Kidney epithelial cell (primary cell): ENCODE measurements at regions not wholly inside any gene's neighbourhood (a gene's known extent, or its start where the extent isn't known, plus 50 kb on each side); places are given as distances from the start of the nearest gene placed in this dataset.
A peak's percentile ranks its signal among the peaks of the same experiment; 100 is the strongest.
"Not testable (repeated sequence)": the region's sequence is repeated elsewhere in the genome, so short reads cannot be mapped to it uniquely, and the experiment has no call there.

ENCODE experiments used
- DNase-seq: peaks from one replicate; pipeline ENCODE4 v3.0.0-alpha.2; 2010; ENCODE audit warnings: low read depth
- H3K27me3 ChIP-seq: 2 replicates; pipeline ENCODE4 v1.6.0; 2011; ENCODE audit warnings: low read length; ENCODE audit not compliant: control insufficient read depth, insufficient read depth
- H3K36me3 ChIP-seq: 2 replicates; pipeline ENCODE4 v1.5.1; 2011; ENCODE audit warnings: low read length; ENCODE audit not compliant: control insufficient read depth, insufficient read depth
- H3K4me3 ChIP-seq: 2 replicates; pipeline ENCODE4 v1.5.1; 2011; ENCODE audit warnings: low read depth, mild to moderate bottlenecking, control low read depth, low read length
- TF ChIP-seq, protein P1 (sequence below): IDR thresholded peaks from 2 replicates; pipeline ENCODE4 v1.5.1; 2011; ENCODE audit warnings: mild to moderate bottlenecking, moderate library complexity, low read length, control low read depth, inconsistent platforms; ENCODE audit not compliant: insufficient read depth, poor library complexity, severe bottlenecking

DNA sequence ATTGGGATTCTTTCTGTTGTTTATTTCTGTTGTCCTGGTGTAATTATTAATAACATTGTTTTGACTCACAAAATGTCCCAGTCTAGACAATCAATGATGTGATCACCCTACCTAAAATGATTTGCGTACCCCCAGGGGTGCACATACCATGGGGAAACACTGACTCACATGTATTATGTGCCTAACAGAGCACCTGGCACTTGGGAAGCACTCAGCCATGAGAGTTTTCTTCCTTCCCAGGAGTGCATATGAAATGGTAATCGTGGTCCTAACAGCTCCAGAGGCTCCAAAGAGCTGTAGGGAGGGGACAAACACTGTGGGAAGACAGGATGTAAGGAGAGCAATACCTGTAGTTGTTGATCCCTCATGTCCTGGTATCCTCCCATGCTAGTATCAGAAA is 187.8 kb upstream of the ERBB4 start:
- DNase-seq: peak; percentile 73
- Histone ChIP-seq H3K4me3 (no peak overlapping the region), H3K27me3 (no peaks in the 10 kb centered on the region), H3K36me3 (no peaks in the 10 kb centered on the region)
- TF ChIP-seq, protein P1, sequence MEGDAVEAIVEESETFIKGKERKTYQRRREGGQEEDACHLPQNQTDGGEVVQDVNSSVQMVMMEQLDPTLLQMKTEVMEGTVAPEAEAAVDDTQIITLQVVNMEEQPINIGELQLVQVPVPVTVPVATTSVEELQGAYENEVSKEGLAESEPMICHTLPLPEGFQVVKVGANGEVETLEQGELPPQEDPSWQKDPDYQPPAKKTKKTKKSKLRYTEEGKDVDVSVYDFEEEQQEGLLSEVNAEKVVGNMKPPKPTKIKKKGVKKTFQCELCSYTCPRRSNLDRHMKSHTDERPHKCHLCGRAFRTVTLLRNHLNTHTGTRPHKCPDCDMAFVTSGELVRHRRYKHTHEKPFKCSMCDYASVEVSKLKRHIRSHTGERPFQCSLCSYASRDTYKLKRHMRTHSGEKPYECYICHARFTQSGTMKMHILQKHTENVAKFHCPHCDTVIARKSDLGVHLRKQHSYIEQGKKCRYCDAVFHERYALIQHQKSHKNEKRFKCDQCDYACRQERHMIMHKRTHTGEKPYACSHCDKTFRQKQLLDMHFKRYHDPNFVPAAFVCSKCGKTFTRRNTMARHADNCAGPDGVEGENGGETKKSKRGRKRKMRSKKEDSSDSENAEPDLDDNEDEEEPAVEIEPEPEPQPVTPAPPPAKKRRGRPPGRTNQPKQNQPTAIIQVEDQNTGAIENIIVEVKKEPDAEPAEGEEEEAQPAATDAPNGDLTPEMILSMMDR: no peak

DNA sequence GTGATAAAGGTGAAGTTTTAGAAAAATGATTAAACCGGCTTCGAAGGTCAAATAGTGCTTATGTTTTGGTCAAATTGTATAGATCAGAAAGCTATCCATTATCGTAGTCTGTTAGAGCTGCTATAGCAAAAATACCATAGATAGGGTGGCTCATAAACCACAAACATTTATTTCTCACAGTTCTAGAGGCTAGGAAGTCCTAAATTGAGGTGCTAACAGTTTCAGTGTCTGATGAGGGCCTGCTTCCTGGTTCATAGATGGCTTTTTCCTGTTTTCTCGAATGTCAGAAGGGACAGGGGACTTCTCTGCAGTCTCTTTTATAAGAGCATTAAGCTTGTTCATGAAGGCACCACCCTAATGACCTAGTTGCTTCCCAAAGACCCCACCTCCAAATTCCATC is 186.6 kb upstream of the ERBB4 start:
- TF ChIP-seq, protein P1: no peak
- no peak overlapping the region for H3K4me3 ChIP-seq
- no peak for DNase-seq
- H3K36me3 ChIP-seq: no peaks in the 10 kb centered on the region
- no peaks in the 10 kb centered on the region for H3K27me3 ChIP-seq

DNA sequence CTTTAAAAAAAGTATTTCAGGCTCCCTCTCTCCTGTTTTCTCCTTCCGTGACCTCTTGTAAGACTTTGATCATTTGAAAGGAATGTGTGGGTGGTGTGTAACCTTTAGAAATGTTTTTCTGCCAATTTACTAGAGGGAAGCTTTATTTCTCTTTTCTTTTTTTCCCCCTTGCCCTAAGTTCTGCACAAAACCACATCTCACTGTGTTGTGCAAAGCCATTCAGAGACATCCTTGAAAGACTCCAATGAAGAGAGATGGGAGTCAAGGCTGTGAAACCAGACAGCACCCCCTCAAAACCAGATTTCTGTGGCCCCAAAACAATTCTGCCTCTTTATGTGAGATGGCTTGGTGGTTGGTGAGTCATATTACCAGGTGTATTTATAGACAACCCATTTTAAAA is 184.6 kb upstream of the ERBB4 start:
- DNase-seq: peak; percentile 69
- Histone ChIP-seq H3K4me3 (no peak overlapping the region), H3K27me3 (no peaks in the 10 kb centered on the region), H3K36me3 (no peaks in the 10 kb centered on the region)
- TF ChIP-seq, protein P1: no peak

DNA sequence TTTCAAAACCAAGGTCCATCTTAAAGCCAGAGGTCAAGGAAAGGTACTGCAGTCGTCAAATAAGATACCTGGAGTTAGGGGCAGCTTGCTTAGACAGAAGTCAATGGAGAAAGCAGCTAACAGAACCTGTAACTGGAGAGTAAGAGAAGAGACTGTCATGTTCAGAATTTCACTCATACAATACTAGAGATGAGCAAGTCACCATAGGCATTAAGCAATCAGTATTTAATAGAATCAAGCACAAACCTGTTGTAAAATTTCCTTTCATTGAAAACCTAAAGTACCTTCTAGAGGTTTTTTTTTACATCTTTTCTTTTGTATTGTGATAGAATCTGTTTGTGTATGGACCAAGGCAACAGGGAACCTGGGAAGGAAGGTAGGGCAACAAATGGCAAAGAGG is 183.4 kb upstream of the ERBB4 start:
- no peak for DNase-seq
- Histone ChIP-seq H3K27me3 (no peaks in the 10 kb centered on the region), H3K36me3 (no peaks in the 10 kb centered on the region), H3K4me3 (no peak overlapping the region)
- TF ChIP-seq, protein P1: no peak

DNA sequence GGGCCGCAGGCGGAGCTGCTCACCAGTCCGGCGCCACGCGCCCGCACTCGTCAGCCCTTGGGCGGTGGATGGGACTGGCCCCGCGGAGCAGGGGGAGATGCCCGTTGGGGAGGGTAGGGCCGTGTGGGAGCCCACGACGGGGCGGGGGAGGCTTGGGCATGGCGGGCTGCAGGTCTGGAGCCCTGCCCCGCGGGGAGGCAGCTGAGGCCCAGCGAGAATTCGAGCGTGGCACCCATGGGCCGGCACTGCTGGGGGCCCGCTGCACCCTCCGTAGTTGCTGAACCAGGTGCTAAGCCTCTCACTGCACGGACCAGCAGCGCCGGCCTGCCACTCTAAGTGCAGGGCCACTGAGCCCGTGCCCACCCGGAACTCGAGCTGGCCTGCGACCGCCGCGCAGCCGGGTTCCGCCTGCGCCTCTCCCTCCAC is 182.4 kb upstream of the ERBB4 start:
- no peak overlapping the region for H3K4me3 ChIP-seq
- TF ChIP-seq, protein P1: no peak
- DNase-seq: no peak
- no peaks in the 10 kb centered on the region for H3K36me3 ChIP-seq
- H3K27me3 ChIP-seq: no peaks in the 10 kb centered on the region

DNA sequence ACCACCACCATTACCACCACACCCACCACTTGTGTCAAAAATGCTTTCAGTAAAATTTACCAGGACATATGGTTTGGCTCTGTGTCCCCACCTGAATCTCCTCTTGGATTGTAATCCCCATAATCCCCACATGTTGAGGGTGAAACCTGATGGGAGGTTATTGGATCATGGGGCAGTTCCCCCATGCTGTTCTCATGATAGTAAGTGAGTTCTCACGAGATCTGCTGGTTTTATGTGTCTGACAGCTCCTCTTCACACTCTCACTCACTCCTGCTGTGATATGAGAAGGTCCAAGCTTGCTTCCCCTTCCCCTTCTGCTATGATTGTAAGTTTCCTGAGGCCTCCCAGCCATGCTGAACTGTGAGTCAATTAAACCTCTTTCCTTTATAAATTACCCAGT is 176.8 kb upstream of the ERBB4 start:
- not testable (repeated sequence) for H3K4me3 ChIP-seq, H3K36me3 ChIP-seq, H3K27me3 ChIP-seq, DNase-seq
